ENCODE measurements at regions not wholly inside any gene's neighbourhood (a gene's known extent, or its start where the extent isn't known, plus 50 kb on each side); places are given as distances from the start of the nearest gene placed in this dataset.

GRCh38 chr4:104263100-104263499 is 231.6 kb downstream of the CXXC4 start:
- FAIRE-seq = no peak
- Histone ChIP-seq H3K4me3 (ENCODE audit: low read depth, low read length) (no peak overlapping the region), H3K27me3 (ENCODE audit: control insufficient read depth, insufficient read depth, low read length) (no peaks in the 10 kb centered on the region), H3K36me3 (ENCODE audit: control insufficient read depth, insufficient read depth, low read length) (no peaks in the 10 kb centered on the region)
- no peak for TF ChIP-seq CTCF (IDR thresholded peaks at IDR 0.05; ENCODE audit: insufficient read depth, low read length, severe bottlenecking)
- DNase-seq (ENCODE audit: low read depth) = no peak

GRCh38 chr4:104262678-104263077 is 232.0 kb downstream of the CXXC4 start:
- H3K36me3 ChIP-seq (ENCODE audit: control insufficient read depth, insufficient read depth, low read length) = no peaks in the 10 kb centered on the region
- H3K4me3 ChIP-seq (ENCODE audit: low read depth, low read length) = no peak overlapping the region
- no peak for FAIRE-seq
- DNase-seq (ENCODE audit: low read depth) = no peak
- no peak for TF ChIP-seq CTCF (IDR thresholded peaks at IDR 0.05; ENCODE audit: insufficient read depth, low read length, severe bottlenecking)
- H3K27me3 ChIP-seq (ENCODE audit: control insufficient read depth, insufficient read depth, low read length) = no peaks in the 10 kb centered on the region

GRCh38 chr4:104248726-104249125 is 246.0 kb downstream of the CXXC4 start:
- no peak for DNase-seq (ENCODE audit: low read depth)
- no peaks in the 10 kb centered on the region for H3K27me3 ChIP-seq (ENCODE audit: control insufficient read depth, insufficient read depth, low read length)
- FAIRE-seq = no peak
- H3K4me3 ChIP-seq (ENCODE audit: low read depth, low read length) = no peak overlapping the region
- no peak for TF ChIP-seq CTCF (IDR thresholded peaks at IDR 0.05; ENCODE audit: insufficient read depth, low read length, severe bottlenecking)
- H3K36me3 ChIP-seq (ENCODE audit: control insufficient read depth, insufficient read depth, low read length) = no peaks in the 10 kb centered on the region

- FAIRE-seq = no peak
- no peak for TF ChIP-seq CTCF (IDR thresholded peaks at IDR 0.05; ENCODE audit: insufficient read depth, low read length, severe bottlenecking)
- Histone ChIP-seq H3K27me3 (ENCODE audit: control insufficient read depth, insufficient read depth, low read length) (no peaks in the 10 kb centered on the region), H3K36me3 (ENCODE audit: control insufficient read depth, insufficient read depth, low read length) (no peaks in the 10 kb centered on the region), H3K4me3 (ENCODE audit: low read depth, low read length) (no peak overlapping the region)
- no peak for DNase-seq (ENCODE audit: low read depth)
These were observed 258.7 kb downstream of the CXXC4 start for GRCh38 chr4:104235967-104236366.

- Histone ChIP-seq H3K27me3 (ENCODE audit: control insufficient read depth, insufficient read depth, low read length) (no peaks in the 10 kb centered on the region), H3K36me3 (ENCODE audit: control insufficient read depth, insufficient read depth, low read length) (no peaks in the 10 kb centered on the region), H3K4me3 (ENCODE audit: low read depth, low read length) (no peak overlapping the region)
- FAIRE-seq (no peak), DNase-seq (ENCODE audit: low read depth) (no peak)
- no peak for TF ChIP-seq CTCF (IDR thresholded peaks at IDR 0.05; ENCODE audit: insufficient read depth, low read length, severe bottlenecking)
These were observed 277.2 kb downstream of the CXXC4 start for GRCh38 chr4:104217526-104217925.

- Histone ChIP-seq H3K36me3 (ENCODE audit: control insufficient read depth, insufficient read depth, low read length) (no peaks in the 10 kb centered on the region), H3K27me3 (ENCODE audit: control insufficient read depth, insufficient read depth, low read length) (no peaks in the 10 kb centered on the region), H3K4me3 (ENCODE audit: low read depth, low read length) (no peak overlapping the region)
- TF ChIP-seq CTCF (IDR thresholded peaks at IDR 0.05; ENCODE audit: insufficient read depth, low read length, severe bottlenecking) = no peak
- FAIRE-seq (no peak), DNase-seq (ENCODE audit: low read depth) (no peak)
These were observed 283.0 kb downstream of the CXXC4 start for GRCh38 chr4:104211657-104212056.

All from bronchial epithelial cell (primary cell).